Psoas muscle (tissue), 7 donors: ENCODE measurements at regions not wholly inside any gene's neighbourhood (a gene's known extent, or its start where the extent isn't known, plus 50 kb on each side); places are given as distances from the start of the nearest gene placed in this dataset.

Experiments used
- ATAC-seq, 4 donors: fragments of 200-7000 bp; cut with Tn5 transposase; one replicate each; pipeline ENCODE4 v1.9.1; 2020; ENCODE audit warnings: moderate library complexity in 3 of 4, mild to moderate bottlenecking in 2 of 4
- DNase-seq, 2 donors: peaks; one replicate each; pipeline ENCODE4 v3.0.0-alpha.2; 2020
- H3K27ac ChIP-seq: fragments of 200-600 bp; one replicate; pipeline ENCODE4 v1.8.0; 2022
- H3K27me3 ChIP-seq, 3 donors: fragments of 200-600 bp in 1 of 3; one replicate each; pipeline versions ENCODE4 v1.6.1 to v1.8.0; 2013 to 2022; ENCODE audit warnings: low read length in 2 of 3, mild to moderate bottlenecking in 2 of 3, moderate library complexity in 1 of 3; ENCODE audit not compliant: insufficient read depth in 3 of 3
- H3K36me3 ChIP-seq, 2 donors: fragments of 200-600 bp in 1 of 2; one replicate each; pipeline versions ENCODE4 v1.6.1 to v1.8.0; 2013 to 2022; ENCODE audit warnings: low read depth in 1 of 2, mild to moderate bottlenecking in 1 of 2, moderate library complexity in 1 of 2; ENCODE audit not compliant: insufficient read depth in 1 of 2
- H3K4me1 ChIP-seq: fragments of 200-600 bp; one replicate; pipeline ENCODE4 v1.8.0; 2022
- H3K4me3 ChIP-seq: fragments of 200-600 bp; one replicate; pipeline ENCODE4 v1.8.0; 2022; ENCODE audit warnings: mild to moderate bottlenecking
- H3K9me3 ChIP-seq: fragments of 200-600 bp; one replicate; pipeline ENCODE4 v1.8.0; 2022
- CTCF ChIP-seq: fragments of 200-600 bp; IDR thresholded peaks from one replicate; pipeline ENCODE4 v1.8.0; 2022; ENCODE audit warnings: antibody characterized with exemption
- WGBS, 3 donors: extraction: QIAGEN DNeasy Blood & Tissue Kit; methylation state at CpG; one replicate each; pipeline versions ENCODE4 v1.1.6 to v1.1.7; 2013; 5-methylcytosine and 5-hydroxymethylcytosine counted together
- intact Hi-C, 2 donors: fragments of 100-400 bp; cut with DNase I; formaldehyde crosslinking; loops; one replicate each; pipeline versions ENCODE4 v1.11.0 to v1.14.2; 2022
- donor health status: healthy with polysubstance abuse.
- donor health status: DM: no; HTN: no; CAD: no; lungs with moderate emphysema.
- donor health status: Bipolar disorder and iron deficiency.
- donor health status: healthy.
- donor health status: DM: yes; HTN: yes; CAD: no.
- donor health status: DM: no; HTN: no; CAD: no.
- donor health status: DM: yes; HTN: yes; CAD: no.

- WGBS, 3 donors: 27 to 43% (median 32%) methylated on average over 8 of the region's 8 CpGs
- no peak for TF ChIP-seq CTCF
- intact Hi-C loops: no loop called here
Measured at GRCh38 chr1:18012686-18013085, 94.9 kb upstream of the IGSF21 start.

GRCh38 chr1:18013216-18013615 lies 94.4 kb upstream of the IGSF21 start:
- no peak overlapping the region for H3K4me3 ChIP-seq
- 55 to 61% (median 58%) methylated on average over 8 of the region's 8 CpGs for WGBS, 3 donors
- no peak for DNase-seq
- H3K27me3 ChIP-seq: peaks cover 2 to 27% (median 5%) of the 10 kb centered on the region in 3 donors
- intact Hi-C loops: no loop called here
- H3K9me3 ChIP-seq: no peaks in the 10 kb centered on the region
- ATAC-seq: no peak
- no peak overlapping the region for H3K27ac ChIP-seq
- TF ChIP-seq CTCF: no peak
- no peaks in the 10 kb centered on the region for H3K36me3 ChIP-seq
- H3K4me1 ChIP-seq: no peaks in the 10 kb centered on the region

More at GRCh38 chr1:18012686-18013085, 94.9 kb upstream of the IGSF21 start:
- Histone ChIP-seq H3K4me3 (no peak overlapping the region), H3K27me3 (peaks cover 2 to 25% (median 5%) of the 10 kb centered on the region in 3 donors), H3K36me3 (no peaks in the 10 kb centered on the region), H3K27ac (no peak overlapping the region), H3K9me3 (no peaks in the 10 kb centered on the region), H3K4me1 (no peaks in the 10 kb centered on the region)
- DNase-seq (no peak), ATAC-seq (no peak)

GRCh38 chr1:18015719-18016118 lies 91.9 kb upstream of the IGSF21 start:
- Histone ChIP-seq H3K36me3 (no peaks in the 10 kb centered on the region), H3K4me1 (no peaks in the 10 kb centered on the region), H3K27ac (no peak overlapping the region), H3K27me3 (peaks cover 0 to 23% (median 2%) of the 10 kb centered on the region in 3 donors), H3K9me3 (no peaks in the 10 kb centered on the region), H3K4me3 (no peak overlapping the region)
- ATAC-seq (no peak), DNase-seq (no peak)
- no peak for TF ChIP-seq CTCF
- 15 to 17% (median 17%) methylated on average over 8 of the region's 8 CpGs for WGBS, 3 donors
- intact Hi-C loops: no loop called here

- intact Hi-C loops: no loop called here
- no peak for ATAC-seq
- no peak overlapping the region for H3K4me3 ChIP-seq
- TF ChIP-seq CTCF: no peak
- no peak overlapping the region for H3K27ac ChIP-seq
- peaks cover 2 to 43% (median 9%) of the 10 kb centered on the region in 3 donors for H3K27me3 ChIP-seq
- no peak for DNase-seq
- WGBS, 3 donors: 37 to 49% (median 38%) methylated on average over 5 of the region's 5 CpGs
- H3K36me3 ChIP-seq: no peaks in the 10 kb centered on the region
- H3K9me3 ChIP-seq: no peaks in the 10 kb centered on the region
- no peaks in the 10 kb centered on the region for H3K4me1 ChIP-seq
Measured at GRCh38 chr1:18018366-18018765, 89.2 kb upstream of the IGSF21 start.
